ENCODE measurements at regions not wholly inside any gene's neighbourhood (a gene's known extent, or its start where the extent isn't known, plus 50 kb on each side); places are given as distances from the start of the nearest gene placed in this dataset.

- no peak overlapping the region for H3K4me3 ChIP-seq
- no peak for TF ChIP-seq CTCF (IDR thresholded peaks at IDR 0.05)
- intact Hi-C loops (cut with DNase I, micrococcal nuclease) = loop anchor here in 1 of 2 donors (5.0 kb wide), 1 partner anchor 375 kb away; no protein-coding TSS in a partner anchor
- H3K9me3 ChIP-seq = no peaks in the 10 kb centered on the region
- no peaks in the 10 kb centered on the region for H3K4me1 ChIP-seq (ENCODE audit: low read depth)
- H3K36me3 ChIP-seq (ENCODE audit: low read depth) = no peaks in the 10 kb centered on the region
- DNase-seq (no peak), ATAC-seq (no peak)
Measured at GRCh38 chr2:121072784-121073183, 212.2 kb downstream of the TFCP2L1 start.

GRCh38 chr2:121073320-121074210 is 211.4 kb downstream of the TFCP2L1 start:
- DNase-seq (no peak), ATAC-seq (no peak)
- Histone ChIP-seq H3K4me1 (ENCODE audit: low read depth) (no peaks in the 10 kb centered on the region), H3K4me3 (no peak overlapping the region), H3K9me3 (no peaks in the 10 kb centered on the region), H3K36me3 (ENCODE audit: low read depth) (no peaks in the 10 kb centered on the region)
- intact Hi-C loops (cut with DNase I, micrococcal nuclease) = loop anchor here in 1 of 2 donors (5.0 kb wide), 1 partner anchor 376 kb away; no protein-coding TSS in a partner anchor
- no peak for TF ChIP-seq CTCF (IDR thresholded peaks at IDR 0.05)

DNA sequence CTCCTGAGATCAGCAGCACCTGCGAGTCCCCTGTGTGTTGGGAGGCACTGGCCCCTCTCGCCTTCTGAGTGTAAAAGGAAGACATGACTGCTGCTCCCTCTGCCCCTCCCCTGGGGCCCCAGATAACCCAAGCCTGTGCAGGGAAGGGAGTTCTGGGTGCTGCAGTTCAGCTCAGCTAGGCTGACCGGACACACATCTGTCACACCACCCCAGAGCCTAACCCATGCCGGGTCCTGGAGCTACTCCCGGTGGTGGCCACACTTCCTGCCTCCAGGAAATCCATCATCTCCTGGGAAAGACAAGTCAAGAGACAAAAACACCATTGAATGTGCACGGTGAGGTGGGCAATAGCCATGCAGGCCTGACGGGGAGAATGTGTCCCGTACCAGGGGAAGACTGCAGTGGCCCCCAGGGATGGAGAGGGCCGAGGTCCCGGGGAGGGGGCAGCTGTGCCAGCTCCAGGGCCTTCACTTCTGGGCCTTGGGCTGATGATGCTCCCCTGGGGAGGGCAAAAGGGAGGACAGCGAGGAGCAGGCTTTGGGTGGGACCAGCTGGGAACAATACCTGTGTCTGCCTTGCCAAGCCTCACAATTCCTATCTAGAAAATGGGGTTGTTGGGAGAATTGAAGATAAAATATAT is 210.6 kb downstream of the TFCP2L1 start:
- intact Hi-C loops (cut with DNase I, micrococcal nuclease) = loop anchor here in 1 of 2 donors (5.0 kb wide), 1 partner anchor 377 kb away; no protein-coding TSS in a partner anchor
- Histone ChIP-seq H3K36me3 (ENCODE audit: low read depth) (no peaks in the 10 kb centered on the region), H3K4me3 (no peak overlapping the region), H3K4me1 (ENCODE audit: low read depth) (no peaks in the 10 kb centered on the region), H3K9me3 (no peaks in the 10 kb centered on the region)
- no peak for TF ChIP-seq CTCF (IDR thresholded peaks at IDR 0.05)
- DNase-seq = no peak
- no peak for ATAC-seq

GRCh38 chr2:121075006-121075551 is 209.9 kb downstream of the TFCP2L1 start:
- H3K36me3 ChIP-seq (ENCODE audit: low read depth) = no peaks in the 10 kb centered on the region
- no peak overlapping the region for H3K4me3 ChIP-seq
- no peaks in the 10 kb centered on the region for H3K9me3 ChIP-seq
- intact Hi-C loops (cut with DNase I, micrococcal nuclease) = no loop called here
- DNase-seq = peak in 1 of 3 donors; percentile 71
- H3K4me1 ChIP-seq (ENCODE audit: low read depth) = no peaks in the 10 kb centered on the region
- no peak for TF ChIP-seq CTCF (IDR thresholded peaks at IDR 0.05)
- peak; percentile 45 for ATAC-seq

GRCh38 chr2:121075641-121076497 is 209.1 kb downstream of the TFCP2L1 start:
- no peak for TF ChIP-seq CTCF (IDR thresholded peaks at IDR 0.05)
- intact Hi-C loops (cut with DNase I, micrococcal nuclease) = no loop called here
- H3K4me1 ChIP-seq (ENCODE audit: low read depth) = no peaks in the 10 kb centered on the region
- H3K9me3 ChIP-seq = no peaks in the 10 kb centered on the region
- no peaks in the 10 kb centered on the region for H3K36me3 ChIP-seq (ENCODE audit: low read depth)
- ATAC-seq = no peak
- no peak for DNase-seq
- H3K4me3 ChIP-seq = no peak overlapping the region
